ENCODE measurements at regions not wholly inside any gene's neighbourhood (a gene's known extent, or its start where the extent isn't known, plus 50 kb on each side); places are given as distances from the start of the nearest gene placed in this dataset.
"Not testable (repeated sequence)": the region's sequence is repeated elsewhere in the genome, so short reads cannot be mapped to it uniquely, and the experiment has no call there.

- H3K27me3 ChIP-seq (ENCODE audit: control insufficient read depth, insufficient read depth, low read length): no peaks in the 10 kb centered on the region
- POLR2A ChIA-PET: no interaction called here
- H3K4me3 ChIP-seq (ENCODE audit: low read depth, low read length): no peak overlapping the region
- DNase-seq (ENCODE audit: low read depth, low spot score): no peak
- no peaks in the 10 kb centered on the region for H3K9me3 ChIP-seq (ENCODE audit: control insufficient read depth, insufficient read depth, low read length)
- no peak for TF ChIP-seq CTCF (IDR thresholded peaks at IDR 0.05; ENCODE audit: low read depth, low read length)
- CTCF ChIA-PET: interaction anchor here (1.5 kb wide), 1 partner anchor 31 kb away, joined by 5 read pairs; no protein-coding TSS in a partner anchor
- H3K27ac ChIP-seq (ENCODE audit: low read depth, low read length): no peak overlapping the region
These were observed 84.0 kb upstream of the HPF1 start for GRCh38 chr4:169841776-169842175.

GRCh38 chr4:169840554-169840953, 82.8 kb upstream of the HPF1 start:
- Histone ChIP-seq H3K27me3 (ENCODE audit: control insufficient read depth, insufficient read depth, low read length) (no peaks in the 10 kb centered on the region), H3K27ac (ENCODE audit: low read depth, low read length) (no peak overlapping the region), H3K4me3 (ENCODE audit: low read depth, low read length) (no peak overlapping the region), H3K9me3 (ENCODE audit: control insufficient read depth, insufficient read depth, low read length) (no peaks in the 10 kb centered on the region)
- no peak for DNase-seq (ENCODE audit: low read depth, low spot score)
- POLR2A ChIA-PET: no interaction called here
- TF ChIP-seq CTCF (IDR thresholded peaks at IDR 0.05; ENCODE audit: low read depth, low read length): no peak
- CTCF ChIA-PET: no interaction called here

- POLR2A ChIA-PET; DNase-seq (ENCODE audit: low read depth, low spot score); H3K4me3 ChIP-seq (ENCODE audit: low read depth, low read length); CTCF ChIA-PET; H3K27ac ChIP-seq (ENCODE audit: low read depth, low read length); H3K9me3 ChIP-seq (ENCODE audit: control insufficient read depth, insufficient read depth, low read length); H3K27me3 ChIP-seq (ENCODE audit: control insufficient read depth, insufficient read depth, low read length): not testable (repeated sequence)
These were observed 70.6 kb upstream of the HPF1 start for GRCh38 chr4:169828329-169828728.

- no peaks in the 10 kb centered on the region for H3K9me3 ChIP-seq (ENCODE audit: control insufficient read depth, insufficient read depth, low read length)
- no peak overlapping the region for H3K4me3 ChIP-seq (ENCODE audit: low read depth, low read length)
- POLR2A ChIA-PET: no interaction called here
- H3K27me3 ChIP-seq (ENCODE audit: control insufficient read depth, insufficient read depth, low read length): no peaks in the 10 kb centered on the region
- no peak for DNase-seq (ENCODE audit: low read depth, low spot score)
- CTCF ChIA-PET: interaction anchor here (1.2 to 3.0 kb wide), 2 partner anchors 17 to 221 kb away, joined by 3 to 17 read pairs; no protein-coding TSS in a partner anchor
- H3K27ac ChIP-seq (ENCODE audit: low read depth, low read length): no peak overlapping the region
- TF ChIP-seq CTCF (IDR thresholded peaks at IDR 0.05; ENCODE audit: low read depth, low read length): no peak
These were observed 69.0 kb upstream of the HPF1 start for GRCh38 chr4:169826634-169827187.

- Histone ChIP-seq H3K9me3 (ENCODE audit: control insufficient read depth, insufficient read depth, low read length) (no peaks in the 10 kb centered on the region), H3K27me3 (ENCODE audit: control insufficient read depth, insufficient read depth, low read length) (no peaks in the 10 kb centered on the region), H3K27ac (ENCODE audit: low read depth, low read length) (no peak overlapping the region), H3K4me3 (ENCODE audit: low read depth, low read length) (no peak overlapping the region)
- CTCF ChIA-PET: interaction anchor here (0.8 to 2.0 kb wide), 4 partner anchors 13 to 225 kb away, joined by 3 to 15 read pairs (median 4); no protein-coding TSS in a partner anchor
- DNase-seq (ENCODE audit: low read depth, low spot score): peak; percentile 10
- POLR2A ChIA-PET: interaction anchor here (0.8 kb wide), 1 partner anchor 266 kb away, joined by 3 read pairs; the partner anchor contains the start of gene AADAT
- no peak for TF ChIP-seq CTCF (IDR thresholded peaks at IDR 0.05; ENCODE audit: low read depth, low read length)
These were observed 65.9 kb upstream of the HPF1 start for GRCh38 chr4:169823685-169824084.
